Neutrophil (primary cell): ENCODE measurements at regions not wholly inside any gene's neighbourhood (a gene's known extent, or its start where the extent isn't known, plus 50 kb on each side); places are given as distances from the start of the nearest gene placed in this dataset.

Source experiments
- H3K27ac ChIP-seq: fragments of 200-600 bp; sonication (generic); 2 replicates; pipeline ENCODE4 v1.5.1; 2016; ENCODE audit warnings: mild to moderate bottlenecking, moderate library complexity
- H3K27me3 ChIP-seq: fragments of 200-600 bp; sonication (generic); 2 replicates; pipeline ENCODE4 v1.6.0; 2016; ENCODE audit warnings: mild to moderate bottlenecking
- H3K36me3 ChIP-seq: fragments of 200-600 bp; sonication (generic); 2 replicates; pipeline ENCODE4 v1.5.1; 2017
- H3K4me1 ChIP-seq, 2 experiments: fragments of 200-600 bp in 1 of 2; sonication (generic) in 1 of 2; 1 replicate in 1 of 2; 2 replicates in 1 of 2; pipeline versions ENCODE4 v1.5.1 to v1.6.1; 2013 to 2016; ENCODE audit warnings: low read depth in 1 of 2, low read length in 1 of 2, mild to moderate bottlenecking in 1 of 2, moderate library complexity in 1 of 2; ENCODE audit not compliant: control insufficient read depth in 1 of 2, insufficient read depth in 1 of 2
- H3K4me3 ChIP-seq, 2 experiments: fragments of 200-600 bp in 1 of 2; sonication (generic) in 1 of 2; 1 replicate in 1 of 2; 2 replicates in 1 of 2; pipeline ENCODE4 v1.5.1; 2013 to 2016; ENCODE audit warnings: low read depth in 1 of 2, low read length in 1 of 2, mild to moderate bottlenecking in 1 of 2, moderate library complexity in 1 of 2
- H3K9me3 ChIP-seq: fragments of 200-600 bp; sonication (generic); 2 replicates; pipeline ENCODE4 v1.5.1; 2016
- TF ChIP-seq, protein P1 (sequence below): fragments of 200-600 bp; sonication (generic); IDR thresholded peaks from 2 replicates; pipeline ENCODE4 v1.5.1; 2016; ENCODE audit warnings: antibody characterized with exemption

- H3K27me3 ChIP-seq: peaks cover 8% of the 10 kb centered on the region
- peaks cover 2 to 6% of the 10 kb centered on the region in 2 experiments for H3K4me1 ChIP-seq
- no peak overlapping the region for H3K4me3 ChIP-seq
- TF ChIP-seq, protein P1, sequence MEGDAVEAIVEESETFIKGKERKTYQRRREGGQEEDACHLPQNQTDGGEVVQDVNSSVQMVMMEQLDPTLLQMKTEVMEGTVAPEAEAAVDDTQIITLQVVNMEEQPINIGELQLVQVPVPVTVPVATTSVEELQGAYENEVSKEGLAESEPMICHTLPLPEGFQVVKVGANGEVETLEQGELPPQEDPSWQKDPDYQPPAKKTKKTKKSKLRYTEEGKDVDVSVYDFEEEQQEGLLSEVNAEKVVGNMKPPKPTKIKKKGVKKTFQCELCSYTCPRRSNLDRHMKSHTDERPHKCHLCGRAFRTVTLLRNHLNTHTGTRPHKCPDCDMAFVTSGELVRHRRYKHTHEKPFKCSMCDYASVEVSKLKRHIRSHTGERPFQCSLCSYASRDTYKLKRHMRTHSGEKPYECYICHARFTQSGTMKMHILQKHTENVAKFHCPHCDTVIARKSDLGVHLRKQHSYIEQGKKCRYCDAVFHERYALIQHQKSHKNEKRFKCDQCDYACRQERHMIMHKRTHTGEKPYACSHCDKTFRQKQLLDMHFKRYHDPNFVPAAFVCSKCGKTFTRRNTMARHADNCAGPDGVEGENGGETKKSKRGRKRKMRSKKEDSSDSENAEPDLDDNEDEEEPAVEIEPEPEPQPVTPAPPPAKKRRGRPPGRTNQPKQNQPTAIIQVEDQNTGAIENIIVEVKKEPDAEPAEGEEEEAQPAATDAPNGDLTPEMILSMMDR: no peak
- H3K36me3 ChIP-seq: no peaks in the 10 kb centered on the region
- H3K9me3 ChIP-seq: no peaks in the 10 kb centered on the region
- H3K27ac ChIP-seq: no peak overlapping the region
Measured at GRCh38 chr2:118169359-118170005, 81.2 kb downstream of the INSIG2 start.

- TF ChIP-seq, protein P1: no peak
- Histone ChIP-seq H3K4me3 (no peak overlapping the region), H3K27ac (no peak overlapping the region), H3K9me3 (no peaks in the 10 kb centered on the region), H3K4me1 (peaks cover 2 to 6% of the 10 kb centered on the region in 2 experiments), H3K27me3 (peaks cover 8% of the 10 kb centered on the region), H3K36me3 (no peaks in the 10 kb centered on the region)
Measured at GRCh38 chr2:118168615-118169014, 80.3 kb downstream of the INSIG2 start.

GRCh38 chr2:118167026-118167425 lies 78.8 kb downstream of the INSIG2 start:
- Histone ChIP-seq H3K27me3 (peaks cover 8% of the 10 kb centered on the region), H3K4me1 (peaks cover 2 to 6% of the 10 kb centered on the region in 2 experiments), H3K4me3 (no peak overlapping the region), H3K9me3 (no peaks in the 10 kb centered on the region), H3K36me3 (no peaks in the 10 kb centered on the region), H3K27ac (no peak overlapping the region)
- TF ChIP-seq, protein P1: no peak

DNA sequence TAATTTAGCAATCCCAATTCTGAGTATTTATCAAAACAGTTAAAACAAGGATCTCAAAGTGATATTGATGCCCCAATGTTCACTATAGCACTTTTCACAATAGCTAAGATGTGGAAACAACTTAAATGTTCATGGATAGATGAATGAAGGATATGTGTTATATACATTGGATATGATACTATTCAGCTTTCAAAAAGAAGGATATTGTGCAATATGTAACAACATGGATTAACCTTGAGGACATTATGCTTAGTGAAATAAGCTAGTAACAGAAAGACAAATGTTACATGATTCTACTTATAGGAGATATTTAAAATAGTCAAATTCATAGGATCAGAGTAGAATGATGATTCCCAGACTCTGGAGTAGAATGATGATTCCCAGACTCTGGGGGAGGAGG lies 78.0 kb downstream of the INSIG2 start:
- Histone ChIP-seq H3K4me3 (no peak overlapping the region), H3K36me3 (no peaks in the 10 kb centered on the region), H3K9me3 (no peaks in the 10 kb centered on the region), H3K4me1 (peaks cover 2 to 6% of the 10 kb centered on the region in 2 experiments), H3K27ac (no peak overlapping the region), H3K27me3 (peaks cover under 1% of the 10 kb centered on the region)
- TF ChIP-seq, protein P1: no peak

DNA sequence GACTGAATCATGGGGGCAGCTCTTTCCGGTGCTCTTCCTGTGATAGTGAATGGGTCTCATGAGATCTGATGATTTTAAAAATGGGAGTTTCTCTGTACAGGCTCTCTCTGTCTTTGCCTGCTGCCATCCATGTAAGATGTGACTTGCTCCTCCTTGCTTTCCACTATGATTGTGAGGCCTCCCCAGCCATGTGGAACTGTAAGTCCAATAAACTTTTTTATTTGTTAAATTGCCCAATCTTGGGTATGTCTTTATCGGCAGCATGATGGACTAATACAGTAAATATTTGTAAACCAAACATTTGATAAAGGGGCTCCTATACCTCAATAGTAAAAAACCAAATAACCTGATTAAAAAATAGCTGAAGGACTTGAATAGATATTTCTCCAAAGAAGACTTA lies 77.3 kb downstream of the INSIG2 start:
- Histone ChIP-seq H3K9me3 (no peaks in the 10 kb centered on the region), H3K4me3 (no peak overlapping the region), H3K4me1 (peaks cover 2 to 6% of the 10 kb centered on the region in 2 experiments), H3K27ac (no peak overlapping the region), H3K27me3 (no peaks in the 10 kb centered on the region), H3K36me3 (no peaks in the 10 kb centered on the region)
- TF ChIP-seq, protein P1: no peak
